ENCODE measurements at regions not wholly inside any gene's neighbourhood (a gene's known extent, or its start where the extent isn't known, plus 50 kb on each side); places are given as distances from the start of the nearest gene placed in this dataset.

GRCh38 chr13:111968336-111969010, 98.5 kb upstream of the SOX1 start:
- H3K18ac ChIP-seq (ENCODE audit: extremely low read depth, low read length), result no peak overlapping the region
- TF ChIP-seq SIRT6 (IDR thresholded peaks at IDR 0.05; ENCODE audit: low read length) (no peak), GABPA (IDR thresholded peaks at IDR 0.05; ENCODE audit: borderline replicate concordance, insufficient read depth, low read length) (no peak), BACH1 (IDR thresholded peaks at IDR 0.05; ENCODE audit: low read length) (no peak), BCL11A (IDR thresholded peaks at IDR 0.05; ENCODE audit: low read depth in 2 of 2, low read length in 2 of 2) (no peak), KDM5A (IDR thresholded peaks at IDR 0.05; ENCODE audit: low read length) (no peak), ATF2 (IDR thresholded peaks at IDR 0.05; ENCODE audit: low read length) (no peak), POLR2A (IDR thresholded peaks at IDR 0.05; ENCODE audit: control extremely low read depth in 1 of 2, low read depth in 2 of 2, low read length in 2 of 2) (no peak), POLR2AphosphoS5 (IDR thresholded peaks at IDR 0.05; ENCODE audit: low read depth, low read length) (no peak), TAF7 (optimal IDR thresholded peaks at IDR 0.05; ENCODE audit: borderline replicate concordance, low read depth, low read length) (no peak), CTBP2 (IDR thresholded peaks at IDR 0.05; ENCODE audit: borderline replicate concordance, insufficient read depth, insufficient read length, low read length) (no peak), ASH2L (IDR thresholded peaks at IDR 0.05; ENCODE audit: low read length) (no peak), EGR1 (IDR thresholded peaks at IDR 0.05; ENCODE audit: borderline replicate concordance, low read depth, low read length) (no peak)
- TF ChIP-seq, protein P1, sequence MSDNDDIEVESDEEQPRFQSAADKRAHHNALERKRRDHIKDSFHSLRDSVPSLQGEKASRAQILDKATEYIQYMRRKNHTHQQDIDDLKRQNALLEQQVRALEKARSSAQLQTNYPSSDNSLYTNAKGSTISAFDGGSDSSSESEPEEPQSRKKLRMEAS (IDR thresholded peaks at IDR 0.05), result no peak

More at GRCh38 chr13:111968336-111969010, 98.5 kb upstream of the SOX1 start:
- Histone ChIP-seq H2BK20ac (ENCODE audit: low read length) (no peak overlapping the region), H3K23ac (ENCODE audit: insufficient read length) (no peak overlapping the region), H3K9me3 (ENCODE audit: insufficient read depth in 2 of 2, low read depth in 1 of 2, low read length in 1 of 2) (no peaks in the 10 kb centered on the region), H2BK15ac (ENCODE audit: low read length) (no peak overlapping the region), H2BK12ac (ENCODE audit: low read depth, low read length) (no peak overlapping the region), H2AFZ (ENCODE audit: low read length) (no peak overlapping the region), H4K5ac (ENCODE audit: insufficient read length, low read depth, low read length) (no peak overlapping the region), H3K4me3 (ENCODE audit: extremely low read depth in 1 of 4, insufficient read depth in 2 of 4, low read depth in 3 of 4, low read length in 4 of 4) (no peak overlapping the region), H3K27ac (ENCODE audit: low read depth, low read length) (no peak overlapping the region), H3K79me2 (ENCODE audit: control insufficient read depth in 1 of 2, insufficient read depth in 2 of 2, low read length in 2 of 2) (no peaks in the 10 kb centered on the region), H3K14ac (ENCODE audit: insufficient read length) (no peak overlapping the region), H3K4me2 (ENCODE audit: insufficient read depth in 1 of 2, low read depth in 2 of 2, low read length in 2 of 2) (no peak overlapping the region), H4K20me1 (replicated peaks in 1 of 2; ENCODE audit: control insufficient read depth in 1 of 2, insufficient read depth in 2 of 2, low read length in 2 of 2) (no peaks in the 10 kb centered on the region), H2BK120ac (replicated peaks; ENCODE audit: low read depth, low read length) (no peak overlapping the region), H3K9ac (replicated peaks in 1 of 4; ENCODE audit: extremely low read depth in 1 of 4, low read depth in 3 of 4, low read length in 3 of 4) (no peak overlapping the region), H3K4me1 (replicated peaks in 1 of 4; ENCODE audit: control insufficient read depth in 3 of 4, insufficient read depth in 4 of 4, low read length in 3 of 4) (peaks cover 0 to 3% (median 0%) of the 10 kb centered on the region in 4 experiments; a peak in 2 of 7 replicates), H3K36me3 (ENCODE audit: control insufficient read depth in 2 of 4, insufficient read depth in 4 of 4, low read length in 3 of 4) (no peaks in the 10 kb centered on the region), H3K27me3 (replicated peaks in 1 of 4; ENCODE audit: control insufficient read depth in 3 of 4, extremely low read depth in 1 of 4, insufficient read depth in 3 of 4, low read length in 3 of 4) (no peaks in the 10 kb centered on the region; a peak in 3 of 7 replicates), H3K4ac (replicated peaks; ENCODE audit: insufficient read length, low read depth, low read length) (no peak overlapping the region), H2AK5ac (ENCODE audit: low read depth, low read length) (no peak overlapping the region), H3K56ac (replicated peaks; ENCODE audit: insufficient read length, low read depth, low read length) (no peak overlapping the region), H3K23me2 (ENCODE audit: low read depth, low read length) (no peaks in the 10 kb centered on the region), H4K91ac (replicated peaks; ENCODE audit: insufficient read length, low read length) (no peak overlapping the region), H2BK5ac (ENCODE audit: low read depth, low read length) (no peak overlapping the region), H3K79me1 (ENCODE audit: low read depth, low read length) (peaks cover 2% of the 10 kb centered on the region; the same call in 1 of the 2 replicates), H4K8ac (ENCODE audit: extremely low read depth, insufficient read depth, low read length) (no peak overlapping the region)
- WGBS, 2 experiments (ENCODE audit: extremely low coverage in 1 of 2, insufficient coverage in 1 of 2, insufficient read length in 1 of 2, insufficient replicate concordance in 2 of 2, low coverage in 1 of 2, low lambda C conversion rate in 2 of 2, missing lambda C conversion rate in 1 of 2), result 88% methylated on average over 12 of the region's 12 CpGs; no CpG with 5 or more reads in 1 of the 2 experiments
- CTCF ChIA-PET (ENCODE audit: partially characterized antibody), result no interaction called here
- no peak for FAIRE-seq
- no peak for DNase-seq (ENCODE audit: low read depth in 1 of 2, low spot score in 2 of 2)
- POLR2A ChIA-PET (ENCODE audit: partially characterized antibody), result no interaction called here
